ENCODE measurements at regions not wholly inside any gene's neighbourhood (a gene's known extent, or its start where the extent isn't known, plus 50 kb on each side); places are given as distances from the start of the nearest gene placed in this dataset.

DNA sequence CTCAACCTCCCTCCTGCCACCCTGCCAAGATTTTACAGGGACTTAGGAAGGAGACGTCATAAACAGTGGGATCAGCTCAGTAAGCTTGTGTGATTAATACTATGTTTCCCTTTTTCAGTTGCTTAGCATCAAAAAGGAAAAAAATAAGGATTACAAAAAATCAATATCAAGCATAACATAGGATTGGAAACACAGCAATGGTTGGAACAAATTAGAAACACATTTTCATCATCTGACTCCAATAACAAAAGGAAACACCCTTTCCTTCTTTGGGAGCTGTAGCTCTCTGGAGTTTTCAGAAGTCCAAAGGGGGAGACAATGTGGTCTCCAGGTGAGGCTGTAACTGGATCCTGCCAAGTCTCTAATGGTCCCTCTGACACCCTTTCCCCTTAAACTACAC lies 233.4 kb downstream of the B3GLCT start:
- Histone ChIP-seq H3K27me3 (ENCODE audit: low read length) (peaks cover 46% of the 10 kb centered on the region), H3K27ac (ENCODE audit: low read length) (no peak overlapping the region), H3K36me3 (ENCODE audit: low read depth, low read length) (no peaks in the 10 kb centered on the region), H3K4me2 (ENCODE audit: low read length) (no peak overlapping the region), H3K9me2 (replicated peaks; ENCODE audit: low read length) (no peaks in the 10 kb centered on the region), H3K4me1 (ENCODE audit: insufficient read depth, low read length) (no peaks in the 10 kb centered on the region), H3K79me2 (ENCODE audit: low read length) (no peaks in the 10 kb centered on the region), H4K20me1 (ENCODE audit: low read length) (no peaks in the 10 kb centered on the region), H3K9ac (ENCODE audit: low read length) (no peak overlapping the region), H3K4me3 (ENCODE audit: low read length) (no peak overlapping the region), H3F3A (ENCODE audit: low read length, unreplicated experiment) (no peaks in the 10 kb centered on the region), H3K9me3 (ENCODE audit: low read length) (no peaks in the 10 kb centered on the region), H2AFZ (ENCODE audit: low read length) (no peak overlapping the region)
- no peak for ATAC-seq
- POLR2A ChIA-PET (ENCODE audit: unreplicated experiment) = no interaction called here
- no TSS peak for BruUV-seq (replicated peaks)
- no peak for TF ChIP-seq EZH2phosphoT487 (IDR thresholded peaks at IDR 0.05; ENCODE audit: borderline replicate concordance, low read length)
- intact Hi-C loops (cut with micrococcal nuclease) = no loop called here
- DNase-seq = no peak
- CTCF ChIA-PET = interaction anchor here (0.7 kb wide), 1 partner anchor 54 kb away, joined by 3 read pairs; no protein-coding TSS in a partner anchor

DNA sequence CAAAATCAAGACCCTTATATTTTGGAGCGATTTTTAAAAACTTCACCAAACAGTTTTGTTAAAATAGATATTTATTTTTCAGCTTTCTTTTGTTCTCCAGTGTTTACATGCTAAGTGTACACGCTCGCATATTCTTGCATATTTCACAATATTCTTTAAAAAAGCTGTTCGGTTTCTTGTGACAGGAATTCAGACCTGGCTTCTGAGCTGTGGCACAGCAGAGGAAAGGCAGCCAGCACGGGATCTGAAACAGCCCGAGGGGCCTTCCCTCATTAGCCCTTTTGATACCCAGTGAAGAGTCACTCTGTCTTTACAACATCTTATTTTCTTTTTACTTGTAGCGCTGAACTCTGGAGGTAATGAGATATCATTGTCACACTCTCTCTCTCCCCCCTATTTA lies 234.0 kb downstream of the B3GLCT start:
- Histone ChIP-seq H3K9ac (ENCODE audit: low read length) (no peak overlapping the region), H3F3A (ENCODE audit: low read length, unreplicated experiment) (no peaks in the 10 kb centered on the region), H3K4me3 (ENCODE audit: low read length) (no peak overlapping the region), H3K27me3 (ENCODE audit: low read length) (peaks cover 51% of the 10 kb centered on the region), H3K4me1 (ENCODE audit: insufficient read depth, low read length) (no peaks in the 10 kb centered on the region), H3K9me3 (ENCODE audit: low read length) (no peaks in the 10 kb centered on the region), H2AFZ (ENCODE audit: low read length) (no peak overlapping the region), H3K27ac (ENCODE audit: low read length) (no peak overlapping the region), H3K79me2 (ENCODE audit: low read length) (no peaks in the 10 kb centered on the region), H3K9me2 (replicated peaks; ENCODE audit: low read length) (no peaks in the 10 kb centered on the region), H3K36me3 (ENCODE audit: low read depth, low read length) (no peaks in the 10 kb centered on the region), H4K20me1 (ENCODE audit: low read length) (no peaks in the 10 kb centered on the region), H3K4me2 (ENCODE audit: low read length) (no peak overlapping the region)
- TF ChIP-seq, protein P1, sequence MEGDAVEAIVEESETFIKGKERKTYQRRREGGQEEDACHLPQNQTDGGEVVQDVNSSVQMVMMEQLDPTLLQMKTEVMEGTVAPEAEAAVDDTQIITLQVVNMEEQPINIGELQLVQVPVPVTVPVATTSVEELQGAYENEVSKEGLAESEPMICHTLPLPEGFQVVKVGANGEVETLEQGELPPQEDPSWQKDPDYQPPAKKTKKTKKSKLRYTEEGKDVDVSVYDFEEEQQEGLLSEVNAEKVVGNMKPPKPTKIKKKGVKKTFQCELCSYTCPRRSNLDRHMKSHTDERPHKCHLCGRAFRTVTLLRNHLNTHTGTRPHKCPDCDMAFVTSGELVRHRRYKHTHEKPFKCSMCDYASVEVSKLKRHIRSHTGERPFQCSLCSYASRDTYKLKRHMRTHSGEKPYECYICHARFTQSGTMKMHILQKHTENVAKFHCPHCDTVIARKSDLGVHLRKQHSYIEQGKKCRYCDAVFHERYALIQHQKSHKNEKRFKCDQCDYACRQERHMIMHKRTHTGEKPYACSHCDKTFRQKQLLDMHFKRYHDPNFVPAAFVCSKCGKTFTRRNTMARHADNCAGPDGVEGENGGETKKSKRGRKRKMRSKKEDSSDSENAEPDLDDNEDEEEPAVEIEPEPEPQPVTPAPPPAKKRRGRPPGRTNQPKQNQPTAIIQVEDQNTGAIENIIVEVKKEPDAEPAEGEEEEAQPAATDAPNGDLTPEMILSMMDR (conservative IDR thresholded peaks at IDR 0.05; ENCODE audit: low read depth, low read length) = no peak
- no peak for TF ChIP-seq EZH2 (IDR thresholded peaks at IDR 0.05; ENCODE audit: low read length, unreplicated experiment)
- TF ChIP-seq EZH2phosphoT487 (IDR thresholded peaks at IDR 0.05; ENCODE audit: borderline replicate concordance, low read length) = no peak
- BruUV-seq (replicated peaks) = no TSS peak
- no peak for DNase-seq
- no peak for ATAC-seq
- POLR2A ChIA-PET (ENCODE audit: unreplicated experiment) = no interaction called here
- CTCF ChIA-PET = interaction anchor here (0.7 kb wide), 1 partner anchor 54 kb away, joined by 3 read pairs; no protein-coding TSS in a partner anchor
- intact Hi-C loops (cut with micrococcal nuclease) = no loop called here

DNA sequence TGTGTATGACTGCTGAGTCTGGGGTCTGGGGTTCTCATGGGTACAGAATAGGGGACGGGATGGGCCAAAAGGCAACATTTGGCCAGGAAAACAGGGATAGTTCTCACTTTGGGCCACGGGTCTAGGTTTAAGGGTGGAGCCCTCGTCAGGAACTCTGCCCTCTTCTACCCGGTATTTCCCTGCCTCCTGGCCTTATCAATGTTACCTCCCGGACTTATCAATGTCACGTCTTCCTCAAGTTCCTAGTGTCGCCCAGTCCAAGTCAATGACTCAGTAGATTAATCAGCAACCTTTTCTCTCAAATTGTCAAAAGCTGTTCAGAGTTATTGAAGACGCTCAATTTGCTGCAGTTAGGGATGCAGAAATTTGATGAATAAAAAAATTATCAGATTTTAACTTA lies 234.8 kb downstream of the B3GLCT start:
- H2AFZ ChIP-seq (ENCODE audit: low read length) = no peak overlapping the region
- no peaks in the 10 kb centered on the region for H3F3A ChIP-seq (ENCODE audit: low read length, unreplicated experiment)
- DNase-seq = no peak
- TF ChIP-seq, protein P1 (conservative IDR thresholded peaks at IDR 0.05; ENCODE audit: low read depth, low read length) = no peak
- TF ChIP-seq EZH2 (IDR thresholded peaks at IDR 0.05; ENCODE audit: low read length, unreplicated experiment) (no peak), EZH2phosphoT487 (IDR thresholded peaks at IDR 0.05; ENCODE audit: borderline replicate concordance, low read length) (no peak)
- POLR2A ChIA-PET (ENCODE audit: unreplicated experiment) = no interaction called here
- no peaks in the 10 kb centered on the region for H3K9me3 ChIP-seq (ENCODE audit: low read length)
- no peaks in the 10 kb centered on the region for H3K36me3 ChIP-seq (ENCODE audit: low read depth, low read length)
- H3K79me2 ChIP-seq (ENCODE audit: low read length) = no peaks in the 10 kb centered on the region
- H3K4me3 ChIP-seq (ENCODE audit: low read length) = no peak overlapping the region
- no peak for ATAC-seq
- no peak overlapping the region for H3K9ac ChIP-seq (ENCODE audit: low read length)
- no peak overlapping the region for H3K27ac ChIP-seq (ENCODE audit: low read length)
- H3K27me3 ChIP-seq (ENCODE audit: low read length) = peaks cover 60% of the 10 kb centered on the region
- no peaks in the 10 kb centered on the region for H3K4me1 ChIP-seq (ENCODE audit: insufficient read depth, low read length)
- no TSS peak for BruUV-seq (replicated peaks)
- intact Hi-C loops (cut with micrococcal nuclease) = no loop called here
- no peak overlapping the region for H3K4me2 ChIP-seq (ENCODE audit: low read length)
- no peaks in the 10 kb centered on the region for H4K20me1 ChIP-seq (ENCODE audit: low read length)
- H3K9me2 ChIP-seq (replicated peaks; ENCODE audit: low read length) = no peaks in the 10 kb centered on the region
- CTCF ChIA-PET = no interaction called here
